SU-DHL-6 (cell line): ENCODE measurements at regions not wholly inside any gene's neighbourhood (a gene's known extent, or its start where the extent isn't known, plus 50 kb on each side); places are given as distances from the start of the nearest gene placed in this dataset.

Experiments used
- EZH2phosphoT487 ChIP-seq: fragments of 200-600 bp; sonication (generic), shearing (Covaris generic); conservative IDR thresholded peaks from 2 replicates; pipeline ENCODE4 v1.6.1; 2018; ENCODE audit warnings: mild to moderate bottlenecking, antibody characterized with exemption, low read length, moderate library complexity, mixed read lengths
- TF ChIP-seq, protein P1 (sequence below): fragments of 200-600 bp; sonication (generic); IDR thresholded peaks from one replicate; pipeline ENCODE4 v1.5.1; 2017; ENCODE audit warnings: antibody characterized with exemption, mild to moderate bottlenecking, low read length, moderate library complexity; ENCODE audit not compliant: insufficient read depth, poor library complexity, severe bottlenecking

DNA sequence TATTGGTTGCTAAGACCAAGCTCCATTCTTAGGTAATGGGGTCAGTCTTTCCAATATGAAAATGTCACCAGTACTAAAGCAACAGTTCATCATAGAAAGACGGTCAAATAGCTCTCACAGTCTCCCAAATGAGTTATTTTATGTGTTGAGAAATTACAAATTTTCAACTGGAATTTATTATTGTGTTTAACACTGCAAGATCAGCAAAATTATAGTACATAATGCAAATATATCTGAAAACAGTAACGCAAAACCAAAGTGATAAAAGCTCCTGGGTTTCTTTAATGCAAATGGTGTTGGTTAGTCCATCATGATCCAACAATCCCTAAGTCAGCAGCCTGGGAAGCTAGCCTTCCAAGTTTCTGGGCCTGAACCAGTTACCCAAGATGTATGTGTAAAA lies 61.5 kb upstream of the EGFL6 start:
- TF ChIP-seq, protein P1, sequence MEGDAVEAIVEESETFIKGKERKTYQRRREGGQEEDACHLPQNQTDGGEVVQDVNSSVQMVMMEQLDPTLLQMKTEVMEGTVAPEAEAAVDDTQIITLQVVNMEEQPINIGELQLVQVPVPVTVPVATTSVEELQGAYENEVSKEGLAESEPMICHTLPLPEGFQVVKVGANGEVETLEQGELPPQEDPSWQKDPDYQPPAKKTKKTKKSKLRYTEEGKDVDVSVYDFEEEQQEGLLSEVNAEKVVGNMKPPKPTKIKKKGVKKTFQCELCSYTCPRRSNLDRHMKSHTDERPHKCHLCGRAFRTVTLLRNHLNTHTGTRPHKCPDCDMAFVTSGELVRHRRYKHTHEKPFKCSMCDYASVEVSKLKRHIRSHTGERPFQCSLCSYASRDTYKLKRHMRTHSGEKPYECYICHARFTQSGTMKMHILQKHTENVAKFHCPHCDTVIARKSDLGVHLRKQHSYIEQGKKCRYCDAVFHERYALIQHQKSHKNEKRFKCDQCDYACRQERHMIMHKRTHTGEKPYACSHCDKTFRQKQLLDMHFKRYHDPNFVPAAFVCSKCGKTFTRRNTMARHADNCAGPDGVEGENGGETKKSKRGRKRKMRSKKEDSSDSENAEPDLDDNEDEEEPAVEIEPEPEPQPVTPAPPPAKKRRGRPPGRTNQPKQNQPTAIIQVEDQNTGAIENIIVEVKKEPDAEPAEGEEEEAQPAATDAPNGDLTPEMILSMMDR = no peak
- no peak for TF ChIP-seq EZH2phosphoT487
